HCT116 (cell line): ENCODE measurements at regions not wholly inside any gene's neighbourhood (a gene's known extent, or its start where the extent isn't known, plus 50 kb on each side); places are given as distances from the start of the nearest gene placed in this dataset.

Experiments
- ATAC-seq: fragments of 200-7000 bp; cut with Tn5 transposase; 2 replicates; pipeline ENCODE4 v1.9.1; 2020; ENCODE audit warnings: mild to moderate bottlenecking, moderate library complexity
- BruUV-seq: library from RNA; stranded (reverse); fragments of 400-500 nt; replicated peaks from 2 replicates; lab custom pipeline; 2021; lab: Mats Ljungman, UMichigan
- CTCF ChIA-PET: fragments of 300-600 bp; sonication (Branson Sonifier 250); formaldehyde crosslinking; loops from one replicate; lab custom pipeline; 2021; ENCODE audit warnings: antibody characterized with exemption; lab: Charles Lee
- POLR2A ChIA-PET: fragments of 300-600, 350-600 bp; sonication (Branson Sonifier 250); formaldehyde crosslinking; loops from one replicate; lab custom pipeline; 2021; ENCODE audit warnings: antibody characterized with exemption; lab: Charles Lee
- RAD21 ChIA-PET, 2 experiments: fragments of 300-600 bp; sonication (Branson Sonifier 250); formaldehyde crosslinking; loops; one replicate each; lab custom pipeline; 2023; ENCODE audit warnings: low total read pairs in 2 of 2; ENCODE audit not compliant: uncharacterized antibody in 2 of 2, unreplicated experiment in 2 of 2, low non-redundant PET in 1 of 2; lab: Charles Lee
- DNase-seq: peaks from one replicate; pipeline ENCODE4 v3.0.0-alpha.2; 2010; ENCODE audit warnings: low read depth, low spot score
- H2AFZ ChIP-seq: fragments of 200-600 bp; shearing (Covaris generic), sonication (generic); 2 replicates; pipeline ENCODE4 v1.6.1; 2017; ENCODE audit warnings: low read depth, mixed run types, mixed read lengths, antibody characterized with exemption, low read length; ENCODE audit not compliant: poor library complexity, severe bottlenecking
- H3K27ac ChIP-seq: 2 replicates; pipeline ENCODE4 v1.5.1; 2012; ENCODE audit warnings: low read depth, low read length
- H3K27me3 ChIP-seq: fragments of 200-600 bp; sonication (generic); 2 replicates; pipeline ENCODE4 v1.6.1; 2016; ENCODE audit warnings: mixed run types, low read length, mixed read lengths; ENCODE audit not compliant: insufficient read depth
- H3K36me3 ChIP-seq, 2 experiments: fragments of 200-500 bp in 1 of 2; fragments of 200-600 bp in 1 of 2; sonication (Bioruptor generic) in 1 of 2; sonication (generic) in 1 of 2; 2 replicates each; pipeline versions ENCODE4 v1.5.1 to v1.6.1; 2014 to 2016; ENCODE audit warnings: low read length in 2 of 2, inconsistent platforms in 1 of 2, mixed read lengths in 1 of 2, mixed run types in 1 of 2; ENCODE audit not compliant: insufficient read depth in 2 of 2, control insufficient read depth in 1 of 2
- H3K4me1 ChIP-seq, 2 experiments: fragments of 200-600 bp in 1 of 2; sonication (generic) in 1 of 2; 2 replicates each; pipeline versions ENCODE4 v1.5.1 to v1.6.1; 2012 to 2017; ENCODE audit warnings: low read length in 2 of 2, inconsistent platforms in 1 of 2, mild to moderate bottlenecking in 1 of 2, mixed read lengths in 1 of 2, mixed run types in 1 of 2, moderate library complexity in 1 of 2; ENCODE audit not compliant: insufficient read depth in 2 of 2, control insufficient read depth in 1 of 2
- H3K4me2 ChIP-seq: fragments of 200-600 bp; sonication (generic); 2 replicates; pipeline ENCODE4 v1.6.1; 2017; ENCODE audit warnings: mixed run types, low read length, mixed read lengths
- H3K4me3 ChIP-seq, 2 experiments: fragments of 200-600 bp in 1 of 2; sonication (generic) in 1 of 2; replicated peaks in 1 of 2; 2 replicates each; pipeline ENCODE4 v1.5.1; 2011 to 2016; ENCODE audit warnings: low read length in 2 of 2, control low read depth in 1 of 2, low read depth in 1 of 2, mild to moderate bottlenecking in 1 of 2, mixed read lengths in 1 of 2, mixed run types in 1 of 2
- H3K79me2 ChIP-seq: fragments of 200-600 bp; sonication (generic); 2 replicates; pipeline ENCODE4 v1.6.1; 2017; ENCODE audit warnings: mild to moderate bottlenecking, mixed run types, low read length, moderate library complexity, mixed read lengths; ENCODE audit not compliant: insufficient read depth
- H3K9ac ChIP-seq: fragments of 200-600 bp; sonication (generic); 2 replicates; pipeline ENCODE4 v1.6.1; 2016; ENCODE audit warnings: low read length, mixed read lengths
- H3K9me2 ChIP-seq: fragments of 200-600 bp; sonication (generic), shearing (Covaris generic); 2 replicates; pipeline ENCODE4 v1.6.1; 2017; ENCODE audit warnings: mixed run types, mild to moderate bottlenecking, moderate library complexity; ENCODE audit not compliant: insufficient read depth
- H3K9me3 ChIP-seq, 2 experiments: fragments of 200-500 bp in 1 of 2; fragments of 200-600 bp in 1 of 2; sonication (Bioruptor generic) in 1 of 2; sonication (generic) in 1 of 2; 2 replicates each; pipeline ENCODE4 v1.6.1; 2014 to 2017; ENCODE audit warnings: low read length in 2 of 2, mixed read lengths in 2 of 2, inconsistent platforms in 1 of 2, low read depth in 1 of 2, mild to moderate bottlenecking in 1 of 2, mixed run types in 1 of 2, moderate library complexity in 1 of 2; ENCODE audit not compliant: control insufficient read depth in 1 of 2, insufficient read depth in 1 of 2
- H4K20me1 ChIP-seq: fragments of 200-600 bp; sonication (generic), shearing (Covaris generic); 2 replicates; pipeline ENCODE4 v1.6.1; 2017; ENCODE audit warnings: mixed run types, mild to moderate bottlenecking, moderate library complexity; ENCODE audit not compliant: insufficient read depth
- CEBPB ChIP-seq: IDR thresholded peaks from 2 replicates; pipeline ENCODE4 v1.6.1; 2012; ENCODE audit warnings: low read depth
- EGR1 ChIP-seq: IDR thresholded peaks from 2 replicates; pipeline ENCODE4 v1.6.1; 2012; ENCODE audit warnings: low read depth
- EZH2phosphoT487 ChIP-seq: fragments of 200-600 bp; IDR thresholded peaks from 2 replicates; pipeline ENCODE4 v1.6.1; 2018; ENCODE audit warnings: antibody characterized with exemption, borderline replicate concordance
- FOSL1 ChIP-seq: IDR thresholded peaks from 2 replicates; pipeline ENCODE4 v1.6.1; 2012; ENCODE audit warnings: low read depth
- POLR2A ChIP-seq: IDR thresholded peaks from 2 replicates; pipeline ENCODE4 v1.7.0; 2011; ENCODE audit warnings: borderline replicate concordance; ENCODE audit not compliant: insufficient read depth, insufficient read length; ENCODE audit errors: extremely low read depth
- SIN3A ChIP-seq: IDR thresholded peaks from 2 replicates; pipeline ENCODE4 v1.6.1; 2012; ENCODE audit warnings: low read depth
- SRF ChIP-seq: IDR thresholded peaks from 2 replicates; pipeline ENCODE4 v1.6.1; 2012; ENCODE audit warnings: low read depth
- TCF7L2 ChIP-seq: IDR thresholded peaks from 2 replicates; pipeline ENCODE4 v1.7.0; 2011; ENCODE audit warnings: borderline replicate concordance, inconsistent platforms; ENCODE audit not compliant: insufficient read depth, insufficient read length; ENCODE audit errors: extremely low read depth
- YY1 ChIP-seq: IDR thresholded peaks from 2 replicates; pipeline ENCODE4 v1.6.1; 2011; ENCODE audit warnings: low read length, low read depth, moderate library complexity, mild to moderate bottlenecking; ENCODE audit not compliant: insufficient replicate concordance; ENCODE audit errors: extremely low read depth
- intact Hi-C: fragments of 100-400 bp; cut with micrococcal nuclease; formaldehyde crosslinking; loops from 2 replicates; pipeline ENCODE4 v1.10.0; 2022
- TF ChIP-seq, protein P1 (sequence below): IDR thresholded peaks from 2 replicates; pipeline ENCODE4 v1.6.1; 2011; ENCODE audit warnings: mild to moderate bottlenecking, low read length, moderate library complexity; ENCODE audit not compliant: insufficient replicate concordance; ENCODE audit errors: extremely low read depth
- TF ChIP-seq, protein P2 (sequence below): IDR thresholded peaks from 2 replicates; pipeline ENCODE4 v1.6.1; 2012

DNA sequence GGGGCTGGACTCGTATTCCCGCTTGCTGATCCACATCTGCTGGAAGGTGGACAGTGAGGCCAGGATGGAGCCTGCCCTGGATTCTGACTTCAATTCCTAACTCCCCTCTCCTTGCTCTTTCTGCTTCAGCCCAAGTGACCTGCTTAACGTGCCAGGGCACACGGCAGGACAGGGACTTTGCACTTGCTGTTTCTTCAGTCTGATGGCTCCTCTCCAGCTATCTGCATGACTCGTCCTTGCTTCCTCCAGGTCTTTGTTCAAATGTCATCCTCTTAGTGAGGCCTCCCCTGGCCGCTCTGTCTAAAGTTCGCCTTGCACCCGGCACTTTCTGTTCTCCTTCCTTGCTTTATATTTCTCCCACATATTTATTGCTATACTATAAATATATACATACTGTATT, 357.6 kb downstream of the MTX2 start:
- no peak for ATAC-seq
- Histone ChIP-seq H3K27me3 (no peaks in the 10 kb centered on the region), H3K4me2 (0 out of 2 replicates have a peak overlapping the region, but pooled peaks have one; percentile 14), H3K4me3 (no peak overlapping the region), H3K27ac (no peak overlapping the region), H3K9me2 (no peaks in the 10 kb centered on the region), H3K9ac (no peak overlapping the region), H2AFZ (no peak overlapping the region), H3K36me3 (no peaks in the 10 kb centered on the region), H4K20me1 (no peaks in the 10 kb centered on the region), H3K9me3 (no peaks in the 10 kb centered on the region), H3K4me1 (peaks cover 4 to 9% of the 10 kb centered on the region in 2 experiments; a peak in 3 of 4 replicates), H3K79me2 (no peaks in the 10 kb centered on the region)
- ChIA-PET RAD21 (no interaction called here), CTCF (no interaction called here), POLR2A (no interaction called here)
- intact Hi-C loops: no loop called here
- no TSS peak for BruUV-seq
- no peak for DNase-seq
- TF ChIP-seq SRF: no peak
- TF ChIP-seq TCF7L2: no peak
- TF ChIP-seq CEBPB: no peak
- no peak for TF ChIP-seq POLR2A
- TF ChIP-seq, protein P1, sequence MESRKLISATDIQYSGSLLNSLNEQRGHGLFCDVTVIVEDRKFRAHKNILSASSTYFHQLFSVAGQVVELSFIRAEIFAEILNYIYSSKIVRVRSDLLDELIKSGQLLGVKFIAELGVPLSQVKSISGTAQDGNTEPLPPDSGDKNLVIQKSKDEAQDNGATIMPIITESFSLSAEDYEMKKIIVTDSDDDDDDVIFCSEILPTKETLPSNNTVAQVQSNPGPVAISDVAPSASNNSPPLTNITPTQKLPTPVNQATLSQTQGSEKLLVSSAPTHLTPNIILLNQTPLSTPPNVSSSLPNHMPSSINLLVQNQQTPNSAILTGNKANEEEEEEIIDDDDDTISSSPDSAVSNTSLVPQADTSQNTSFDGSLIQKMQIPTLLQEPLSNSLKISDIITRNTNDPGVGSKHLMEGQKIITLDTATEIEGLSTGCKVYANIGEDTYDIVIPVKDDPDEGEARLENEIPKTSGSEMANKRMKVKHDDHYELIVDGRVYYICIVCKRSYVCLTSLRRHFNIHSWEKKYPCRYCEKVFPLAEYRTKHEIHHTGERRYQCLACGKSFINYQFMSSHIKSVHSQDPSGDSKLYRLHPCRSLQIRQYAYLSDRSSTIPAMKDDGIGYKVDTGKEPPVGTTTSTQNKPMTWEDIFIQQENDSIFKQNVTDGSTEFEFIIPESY: no peak
- no peak for TF ChIP-seq EZH2phosphoT487
- TF ChIP-seq FOSL1: no peak
- no peak for TF ChIP-seq YY1
- TF ChIP-seq SIN3A: no peak
- TF ChIP-seq, protein P2, sequence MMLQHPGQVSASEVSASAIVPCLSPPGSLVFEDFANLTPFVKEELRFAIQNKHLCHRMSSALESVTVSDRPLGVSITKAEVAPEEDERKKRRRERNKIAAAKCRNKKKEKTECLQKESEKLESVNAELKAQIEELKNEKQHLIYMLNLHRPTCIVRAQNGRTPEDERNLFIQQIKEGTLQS: no peak
- no peak for TF ChIP-seq EGR1
